ENCODE measurements at regions not wholly inside any gene's neighbourhood (a gene's known extent, or its start where the extent isn't known, plus 50 kb on each side); places are given as distances from the start of the nearest gene placed in this dataset.

GRCh38 chr6:135665935-135666334 is 168.4 kb upstream of the AHI1 start:
- TF ChIP-seq, protein P1, sequence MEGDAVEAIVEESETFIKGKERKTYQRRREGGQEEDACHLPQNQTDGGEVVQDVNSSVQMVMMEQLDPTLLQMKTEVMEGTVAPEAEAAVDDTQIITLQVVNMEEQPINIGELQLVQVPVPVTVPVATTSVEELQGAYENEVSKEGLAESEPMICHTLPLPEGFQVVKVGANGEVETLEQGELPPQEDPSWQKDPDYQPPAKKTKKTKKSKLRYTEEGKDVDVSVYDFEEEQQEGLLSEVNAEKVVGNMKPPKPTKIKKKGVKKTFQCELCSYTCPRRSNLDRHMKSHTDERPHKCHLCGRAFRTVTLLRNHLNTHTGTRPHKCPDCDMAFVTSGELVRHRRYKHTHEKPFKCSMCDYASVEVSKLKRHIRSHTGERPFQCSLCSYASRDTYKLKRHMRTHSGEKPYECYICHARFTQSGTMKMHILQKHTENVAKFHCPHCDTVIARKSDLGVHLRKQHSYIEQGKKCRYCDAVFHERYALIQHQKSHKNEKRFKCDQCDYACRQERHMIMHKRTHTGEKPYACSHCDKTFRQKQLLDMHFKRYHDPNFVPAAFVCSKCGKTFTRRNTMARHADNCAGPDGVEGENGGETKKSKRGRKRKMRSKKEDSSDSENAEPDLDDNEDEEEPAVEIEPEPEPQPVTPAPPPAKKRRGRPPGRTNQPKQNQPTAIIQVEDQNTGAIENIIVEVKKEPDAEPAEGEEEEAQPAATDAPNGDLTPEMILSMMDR (IDR thresholded peaks at IDR 0.05; ENCODE audit: low read depth, low read length), result no peak
- no peak for TF ChIP-seq POLR2A (IDR thresholded peaks at IDR 0.05; ENCODE audit: extremely low read depth, insufficient read length)
